IPS DF 4.7 (cell line): ENCODE measurements at regions not wholly inside any gene's neighbourhood (a gene's known extent, or its start where the extent isn't known, plus 50 kb on each side); places are given as distances from the start of the nearest gene placed in this dataset.

Source experiments
- DNase-seq: peaks from one replicate; pipeline ENCODE4 v3.0.0-alpha.2; 2013; ENCODE audit warnings: low spot score; ENCODE audit errors: extremely low read depth

- no peak for DNase-seq
These were observed 264.6 kb downstream of the NDUFS4 start for GRCh38 chr5:53825016-53825415.

- no peak for DNase-seq
These were observed 265.5 kb downstream of the NDUFS4 start for GRCh38 chr5:53825926-53826325.

GRCh38 chr5:53826504-53826903 is 266.1 kb downstream of the NDUFS4 start:
- no peak for DNase-seq

GRCh38 chr5:53827211-53827651 is 266.8 kb downstream of the NDUFS4 start:
- DNase-seq, result no peak

- no peak for DNase-seq
These were observed 271.1 kb downstream of the NDUFS4 start for GRCh38 chr5:53831496-53831895.
